ENCODE measurements at regions not wholly inside any gene's neighbourhood (a gene's known extent, or its start where the extent isn't known, plus 50 kb on each side); places are given as distances from the start of the nearest gene placed in this dataset.
A peak's percentile ranks its signal among the peaks of the same experiment; 100 is the strongest.

DNA sequence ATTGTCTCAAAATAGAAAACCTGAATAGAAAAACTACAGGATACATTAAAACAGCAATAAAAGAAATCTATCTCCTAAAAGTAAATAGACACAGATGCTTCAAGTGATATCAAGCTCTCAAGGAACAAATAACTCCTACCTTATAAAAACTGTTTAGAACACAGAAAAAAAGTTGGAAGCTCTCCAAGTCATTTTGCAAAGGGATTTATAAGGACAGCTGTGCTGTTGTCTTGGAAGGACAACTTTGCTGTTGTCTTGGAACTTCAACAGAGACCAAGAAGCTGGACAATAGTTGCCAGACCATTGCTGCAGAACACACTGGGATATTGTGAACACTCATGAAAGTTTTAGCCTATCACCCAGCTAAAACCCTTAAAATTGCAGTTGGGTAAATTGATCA, 780.7 kb downstream of the FLRT2 start:
- Histone ChIP-seq H3K36me3 (no peaks in the 10 kb centered on the region), H3K4me2 (no peak overlapping the region), H3K27me3 (no peaks in the 10 kb centered on the region), H3K27ac (no peak overlapping the region), H3K4me3 (no peak overlapping the region), H3K9me3 (replicated peaks in 1 of 11) (peaks cover 0 to 17% (median 12%) of the 10 kb centered on the region in 11 experiments; a peak in 15 of 22 replicates), H3K4me1 (no peaks in the 10 kb centered on the region), H3K9ac (no peak overlapping the region), H4K20me1 (no peaks in the 10 kb centered on the region)
- TF ChIP-seq Cebpa-rat (IDR thresholded peaks at IDR 0.05) = no peak

DNA sequence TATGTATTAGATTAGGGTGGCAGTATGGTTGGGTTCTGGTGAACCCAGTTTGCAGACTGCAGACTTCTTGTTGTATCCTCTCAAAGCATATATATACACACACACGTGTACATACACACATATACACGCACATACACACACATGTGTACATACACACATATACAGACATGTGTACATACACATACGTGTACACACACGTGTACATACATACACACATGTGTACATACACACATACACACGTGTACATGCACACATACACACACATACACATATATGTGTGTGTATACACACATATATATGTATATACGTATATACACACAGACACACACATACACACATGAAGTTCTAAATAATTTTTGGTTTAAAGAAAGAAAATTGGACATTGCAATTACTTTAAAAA, 780.2 kb downstream of the FLRT2 start:
- no peak overlapping the region for H3K4me3 ChIP-seq
- peaks cover 0 to 17% (median 12%) of the 10 kb centered on the region in 11 experiments; a peak in 15 of 22 replicates for H3K9me3 ChIP-seq (replicated peaks in 1 of 11)
- H3K9ac ChIP-seq = no peak overlapping the region
- H3K27ac ChIP-seq = no peak overlapping the region
- no peak for TF ChIP-seq Cebpa-rat (IDR thresholded peaks at IDR 0.05)
- H3K27me3 ChIP-seq = no peaks in the 10 kb centered on the region
- no peak overlapping the region for H3K4me2 ChIP-seq
- no peaks in the 10 kb centered on the region for H4K20me1 ChIP-seq
- H3K4me1 ChIP-seq = no peaks in the 10 kb centered on the region
- no peaks in the 10 kb centered on the region for H3K36me3 ChIP-seq

DNA sequence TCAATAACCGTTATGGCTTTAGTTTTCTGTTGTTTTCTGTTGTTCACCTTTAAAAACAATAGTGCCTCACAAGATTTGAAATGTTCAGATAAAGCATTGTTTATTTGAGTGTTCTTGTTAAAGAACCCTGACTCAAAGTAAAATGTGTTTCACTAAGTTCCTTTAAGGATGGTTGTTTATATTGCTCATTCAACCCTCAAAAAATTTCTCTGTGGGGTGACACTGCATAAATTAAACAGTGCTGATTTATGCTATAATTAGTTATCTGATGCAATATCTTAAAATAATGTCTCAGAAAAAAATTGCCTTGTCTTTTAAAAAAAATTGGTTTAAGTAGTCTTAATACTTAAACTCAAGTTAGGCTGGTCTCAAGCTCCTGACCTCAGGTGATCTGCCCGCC, 775.1 kb downstream of the FLRT2 start:
- Histone ChIP-seq H4K20me1 (no peaks in the 10 kb centered on the region), H3K36me3 (no peaks in the 10 kb centered on the region), H3K9me3 (replicated peaks in 1 of 11) (peaks cover 0 to 4% (median 0%) of the 10 kb centered on the region in 11 experiments; a peak in 1 of 22 replicates), H3K9ac (no peak overlapping the region), H3K27ac (peak overlapping the region in 1 of 11 experiments; percentile 7; a peak in 1 of 22 replicates), H3K4me3 (no peak overlapping the region), H3K4me2 (peak overlapping the region in 1 of 11 experiments; percentile 7; a peak in 1 of 22 replicates), H3K27me3 (no peaks in the 10 kb centered on the region), H3K4me1 (peaks cover 0 to 6% (median 0%) of the 10 kb centered on the region in 10 experiments; a peak in 2 of 20 replicates)
- no peak for TF ChIP-seq Cebpa-rat (IDR thresholded peaks at IDR 0.05)

DNA sequence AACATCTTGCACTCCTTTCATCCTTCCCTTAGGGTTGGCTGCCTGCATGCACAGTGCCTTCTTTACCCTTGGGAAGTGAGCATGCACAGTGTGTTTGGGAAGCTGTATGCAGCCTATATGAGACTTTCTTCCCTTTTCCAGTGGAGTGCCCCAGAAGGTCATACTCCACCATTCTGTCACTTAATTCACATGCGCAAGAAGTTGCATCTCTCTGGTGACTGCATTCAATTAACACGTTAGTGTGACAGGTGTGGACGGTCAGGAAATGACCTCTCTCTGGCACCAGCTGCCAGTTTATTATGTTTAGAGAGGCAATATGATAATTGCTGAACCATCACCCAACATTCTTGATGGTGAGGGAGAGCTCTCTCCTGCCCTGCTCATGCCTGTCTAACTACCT, 770.0 kb downstream of the FLRT2 start:
- no peak overlapping the region for H3K4me2 ChIP-seq
- H3K36me3 ChIP-seq = no peaks in the 10 kb centered on the region
- H3K9me3 ChIP-seq (replicated peaks in 1 of 11) = peaks cover 0 to 11% (median 4%) of the 10 kb centered on the region in 11 experiments; a peak in 9 of 22 replicates
- peaks cover 0 to 23% (median 0%) of the 10 kb centered on the region in 11 experiments; a peak in 5 of 22 replicates for H3K27me3 ChIP-seq
- no peaks in the 10 kb centered on the region for H4K20me1 ChIP-seq
- no peak overlapping the region for H3K4me3 ChIP-seq
- H3K9ac ChIP-seq = no peak overlapping the region
- H3K27ac ChIP-seq = no peak overlapping the region
- no peak for TF ChIP-seq Cebpa-rat (IDR thresholded peaks at IDR 0.05)
- peaks cover 8 to 49% (median 33%) of the 10 kb centered on the region in 10 experiments for H3K4me1 ChIP-seq

DNA sequence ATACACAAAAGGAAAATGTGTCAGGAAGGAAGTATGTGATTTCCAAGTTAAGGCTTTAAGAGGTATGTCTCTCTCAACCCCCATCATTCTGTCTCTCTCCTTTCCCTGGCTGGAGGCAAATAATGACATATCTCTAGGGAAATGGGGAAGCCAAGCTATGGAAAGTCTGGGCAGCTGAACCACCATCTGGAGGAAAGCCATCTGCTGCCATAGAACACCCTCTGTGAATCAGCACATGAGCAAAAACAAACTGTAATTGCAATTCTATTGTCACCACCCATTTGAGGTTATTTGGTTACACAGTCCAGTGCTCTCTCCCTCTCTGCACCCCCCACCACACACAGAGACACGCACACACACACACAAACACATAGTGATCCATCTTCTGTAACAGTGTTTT, 766.2 kb downstream of the FLRT2 start:
- Histone ChIP-seq H3K27ac (peak overlapping the region in 7 of 11 experiments; percentile 29 to 72 (median 32); a peak in 7 of 22 replicates), H4K20me1 (no peaks in the 10 kb centered on the region), H3K27me3 (peaks cover 0 to 31% (median 0%) of the 10 kb centered on the region in 11 experiments; a peak in 5 of 22 replicates), H3K4me2 (peak overlapping the region; percentile 15 to 78 (median 69); a peak in 20 of 22 replicates), H3K4me1 (peaks cover 8 to 45% (median 33%) of the 10 kb centered on the region in 10 experiments), H3K9me3 (replicated peaks in 1 of 11) (peaks cover 0 to 17% (median 10%) of the 10 kb centered on the region in 11 experiments; a peak in 10 of 22 replicates), H3K36me3 (no peaks in the 10 kb centered on the region), H3K9ac (peak overlapping the region in 1 of 11 experiments; percentile 54; a peak in 1 of 22 replicates), H3K4me3 (no peak overlapping the region)
- TF ChIP-seq Cebpa-rat (IDR thresholded peaks at IDR 0.05) = peak in 3 of 11 experiments; percentile 34 to 69 (median 41); a peak in 2 of 22 replicates

DNA sequence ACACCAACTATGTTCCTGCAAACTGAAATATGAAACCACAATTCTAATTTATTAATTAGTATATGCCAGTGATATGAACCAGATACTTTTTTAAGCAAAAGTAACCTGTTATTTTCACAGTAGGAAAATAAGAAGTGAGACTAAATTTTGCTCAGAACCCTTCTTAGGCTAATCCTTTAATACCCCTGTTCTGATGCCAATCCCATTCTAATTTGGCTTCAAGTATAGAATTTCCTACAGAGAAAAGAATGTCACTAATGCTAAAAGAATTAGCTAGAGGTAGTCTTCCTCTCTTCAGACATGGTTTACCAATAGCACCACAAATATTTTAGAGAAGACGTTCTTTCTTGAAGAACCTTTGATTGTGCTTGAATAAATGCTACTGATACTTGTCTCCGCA, 758.4 kb downstream of the FLRT2 start:
- Histone ChIP-seq H3K27ac (no peak overlapping the region), H3K36me3 (no peaks in the 10 kb centered on the region), H3K4me2 (no peak overlapping the region), H3K9me3 (replicated peaks in 1 of 11) (peaks cover 0 to 4% (median 0%) of the 10 kb centered on the region in 11 experiments; a peak in 3 of 22 replicates), H3K4me1 (no peaks in the 10 kb centered on the region), H3K4me3 (no peak overlapping the region), H3K27me3 (no peaks in the 10 kb centered on the region), H3K9ac (no peak overlapping the region), H4K20me1 (no peaks in the 10 kb centered on the region)
- no peak for TF ChIP-seq Cebpa-rat (IDR thresholded peaks at IDR 0.05)

DNA sequence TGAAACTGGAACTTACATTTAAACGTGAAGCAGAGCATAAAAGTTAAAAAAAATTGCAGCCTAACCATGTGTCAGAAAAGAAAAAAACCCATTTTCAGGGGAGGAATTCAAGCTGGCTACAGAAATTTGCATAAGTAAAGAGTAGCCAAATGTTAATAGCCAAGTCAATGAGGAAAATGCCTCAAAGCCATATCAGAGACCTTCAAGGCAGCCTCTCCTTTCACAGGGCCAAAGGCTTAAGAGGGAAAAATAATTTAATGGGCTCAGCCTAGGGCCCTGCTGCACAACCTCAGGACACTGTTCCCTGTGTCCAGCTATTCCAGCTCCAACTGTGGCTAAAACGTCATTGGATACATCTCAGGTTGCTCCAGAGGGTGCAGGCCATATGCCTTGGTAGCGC, 749.5 kb downstream of the FLRT2 start:
- no peak for TF ChIP-seq Cebpa-rat (IDR thresholded peaks at IDR 0.05)
- Histone ChIP-seq H3K9me3 (replicated peaks in 1 of 11) (peaks cover 6 to 16% (median 13%) of the 10 kb centered on the region in 11 experiments; a peak in 18 of 22 replicates), H3K4me1 (peaks cover 0 to 3% (median 0%) of the 10 kb centered on the region in 10 experiments; a peak in 1 of 20 replicates), H3K36me3 (no peaks in the 10 kb centered on the region), H3K9ac (no peak overlapping the region), H3K4me3 (no peak overlapping the region), H4K20me1 (no peaks in the 10 kb centered on the region), H3K4me2 (no peak overlapping the region), H3K27ac (no peak overlapping the region), H3K27me3 (no peaks in the 10 kb centered on the region)

DNA sequence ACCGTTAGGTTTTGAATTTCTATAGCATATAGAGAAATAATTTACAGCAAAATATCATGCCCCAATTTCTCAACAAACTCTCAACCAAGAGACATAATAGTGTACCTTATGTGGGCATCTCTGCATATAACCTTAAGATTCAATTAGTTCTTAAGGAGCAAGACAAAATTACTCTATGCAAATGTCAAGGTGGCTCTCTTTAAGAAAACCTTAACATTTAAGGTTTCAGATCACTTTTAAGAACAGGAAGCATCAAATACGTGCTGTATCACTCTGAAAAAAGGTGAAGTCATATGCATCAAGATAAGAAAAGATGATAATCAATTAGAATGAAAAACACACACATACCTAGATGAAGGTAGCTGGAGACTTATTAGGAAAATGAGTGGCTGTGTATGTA, 728.0 kb downstream of the FLRT2 start:
- Histone ChIP-seq H3K4me3 (no peak overlapping the region), H3K4me2 (no peak overlapping the region), H3K27me3 (no peaks in the 10 kb centered on the region), H3K9me3 (replicated peaks in 1 of 11) (no peaks in the 10 kb centered on the region), H4K20me1 (no peaks in the 10 kb centered on the region), H3K4me1 (no peaks in the 10 kb centered on the region), H3K27ac (no peak overlapping the region), H3K9ac (no peak overlapping the region), H3K36me3 (no peaks in the 10 kb centered on the region)
- no peak for TF ChIP-seq Cebpa-rat (IDR thresholded peaks at IDR 0.05)

DNA sequence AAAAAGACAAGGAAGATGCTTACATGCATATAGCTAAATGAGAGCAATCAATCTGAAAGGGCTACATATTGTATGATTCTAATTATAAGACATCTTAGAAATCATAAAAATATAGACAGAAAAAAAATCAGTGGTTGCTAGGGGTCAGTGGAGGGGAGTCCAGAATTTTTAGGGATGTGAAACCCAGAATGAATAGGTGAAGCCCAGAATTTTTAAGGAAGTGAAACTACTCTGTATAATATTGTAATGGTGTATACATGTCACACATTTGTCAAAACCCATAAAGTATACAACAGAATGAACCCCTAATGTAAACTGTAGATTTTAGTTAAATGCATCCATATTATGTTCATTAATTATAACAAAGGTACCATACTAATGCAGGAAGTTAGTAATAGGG, 713.2 kb downstream of the FLRT2 start:
- Histone ChIP-seq H3K4me2 (no peak overlapping the region; a peak in 2 of 22 replicates), H3K9ac (no peak overlapping the region), H3K27me3 (no peaks in the 10 kb centered on the region), H3K4me1 (peaks cover 0 to 7% (median 0%) of the 10 kb centered on the region in 10 experiments; a peak in 7 of 20 replicates), H3K9me3 (replicated peaks in 1 of 11) (no peaks in the 10 kb centered on the region), H4K20me1 (no peaks in the 10 kb centered on the region), H3K27ac (no peak overlapping the region), H3K36me3 (no peaks in the 10 kb centered on the region), H3K4me3 (no peak overlapping the region)
- no peak for TF ChIP-seq Cebpa-rat (IDR thresholded peaks at IDR 0.05)

DNA sequence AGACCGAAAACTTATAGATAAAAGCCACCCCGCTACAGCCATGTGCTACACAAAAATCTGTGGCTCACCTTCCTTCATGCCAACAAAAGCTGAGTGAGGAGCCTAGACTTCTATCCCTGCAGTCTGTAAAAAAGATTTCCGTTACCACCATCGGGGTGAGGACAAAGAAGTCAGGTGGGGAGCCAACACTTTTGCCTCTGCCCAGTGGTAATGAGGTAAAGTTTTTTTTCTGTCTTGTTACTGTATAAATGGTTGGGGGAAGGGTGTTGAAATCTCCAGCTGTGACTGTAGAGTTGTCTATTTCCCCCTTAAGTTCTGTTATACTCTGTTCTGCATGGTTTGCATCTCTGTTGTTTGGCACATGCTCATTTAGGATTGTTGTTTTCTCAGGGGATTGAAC, 707.8 kb downstream of the FLRT2 start:
- no peak for TF ChIP-seq Cebpa-rat (IDR thresholded peaks at IDR 0.05)
- Histone ChIP-seq H3K4me3 (no peak overlapping the region), H3K9me3 (replicated peaks in 1 of 11) (peaks cover 3 to 19% (median 9%) of the 10 kb centered on the region in 11 experiments; a peak in 12 of 22 replicates), H4K20me1 (no peaks in the 10 kb centered on the region), H3K27me3 (no peaks in the 10 kb centered on the region), H3K4me1 (peaks cover 0 to 9% (median 4%) of the 10 kb centered on the region in 10 experiments; a peak in 9 of 20 replicates), H3K4me2 (peak overlapping the region in 4 of 11 experiments; percentile 13 to 37 (median 22); a peak in 6 of 22 replicates), H3K27ac (no peak overlapping the region), H3K36me3 (no peaks in the 10 kb centered on the region), H3K9ac (no peak overlapping the region)
